ENCODE measurements at regions not wholly inside any gene's neighbourhood (a gene's known extent, or its start where the extent isn't known, plus 50 kb on each side); places are given as distances from the start of the nearest gene placed in this dataset.

DNA sequence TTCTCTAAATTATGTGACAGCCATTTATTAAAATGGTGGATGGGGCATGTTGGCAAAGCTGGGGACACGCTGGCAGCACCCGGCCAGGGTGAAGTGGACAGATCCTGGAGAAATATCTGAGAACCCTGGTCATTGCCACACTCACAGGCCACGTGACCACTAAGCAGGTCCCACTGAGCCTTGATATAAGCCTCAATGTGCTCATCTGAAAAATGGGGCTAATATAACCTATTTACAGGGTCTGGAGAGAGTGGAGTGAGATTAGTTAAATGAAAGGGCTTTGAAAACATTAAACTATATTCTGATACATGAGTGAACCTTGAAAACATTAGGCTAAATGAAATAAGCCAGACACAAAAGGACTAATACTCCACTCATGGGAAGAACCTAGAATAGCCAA is 108.9 kb downstream of the RBFOX3 start (continued):
- TF ChIP-seq, protein P1, sequence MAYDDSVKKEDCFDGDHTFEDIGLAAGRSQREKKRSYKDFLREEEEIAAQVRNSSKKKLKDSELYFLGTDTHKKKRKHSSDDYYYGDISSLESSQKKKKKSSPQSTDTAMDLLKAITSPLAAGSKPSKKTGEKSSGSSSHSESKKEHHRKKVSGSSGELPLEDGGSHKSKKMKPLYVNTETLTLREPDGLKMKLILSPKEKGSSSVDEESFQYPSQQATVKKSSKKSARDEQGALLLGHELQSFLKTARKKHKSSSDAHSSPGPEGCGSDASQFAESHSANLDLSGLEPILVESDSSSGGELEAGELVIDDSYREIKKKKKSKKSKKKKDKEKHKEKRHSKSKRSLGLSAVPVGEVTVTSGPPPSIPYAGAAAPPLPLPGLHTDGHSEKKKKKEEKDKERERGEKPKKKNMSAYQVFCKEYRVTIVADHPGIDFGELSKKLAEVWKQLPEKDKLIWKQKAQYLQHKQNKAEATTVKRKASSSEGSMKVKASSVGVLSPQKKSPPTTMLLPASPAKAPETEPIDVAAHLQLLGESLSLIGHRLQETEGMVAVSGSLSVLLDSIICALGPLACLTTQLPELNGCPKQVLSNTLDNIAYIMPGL (CRISPR knock-in tag; IDR thresholded peaks at IDR 0.05) = no peak
- TF ChIP-seq OVOL2 (CRISPR knock-in tag; IDR thresholded peaks at IDR 0.05; ENCODE audit: borderline replicate concordance) (no peak), SP1 (CRISPR knock-in tag; conservative IDR thresholded peaks at IDR 0.05) (no peak), CREB1 (CRISPR knock-in tag; IDR thresholded peaks at IDR 0.05) (no peak), GRHL2 (CRISPR knock-in tag; IDR thresholded peaks at IDR 0.05; ENCODE audit: insufficient replicate concordance, severe bottlenecking) (no peak), CBFB (CRISPR knock-in tag; IDR thresholded peaks at IDR 0.05; ENCODE audit: low read depth) (no peak), ZNF121 (CRISPR knock-in tag; IDR thresholded peaks at IDR 0.05) (no peak)
- TF ChIP-seq, protein P2, sequence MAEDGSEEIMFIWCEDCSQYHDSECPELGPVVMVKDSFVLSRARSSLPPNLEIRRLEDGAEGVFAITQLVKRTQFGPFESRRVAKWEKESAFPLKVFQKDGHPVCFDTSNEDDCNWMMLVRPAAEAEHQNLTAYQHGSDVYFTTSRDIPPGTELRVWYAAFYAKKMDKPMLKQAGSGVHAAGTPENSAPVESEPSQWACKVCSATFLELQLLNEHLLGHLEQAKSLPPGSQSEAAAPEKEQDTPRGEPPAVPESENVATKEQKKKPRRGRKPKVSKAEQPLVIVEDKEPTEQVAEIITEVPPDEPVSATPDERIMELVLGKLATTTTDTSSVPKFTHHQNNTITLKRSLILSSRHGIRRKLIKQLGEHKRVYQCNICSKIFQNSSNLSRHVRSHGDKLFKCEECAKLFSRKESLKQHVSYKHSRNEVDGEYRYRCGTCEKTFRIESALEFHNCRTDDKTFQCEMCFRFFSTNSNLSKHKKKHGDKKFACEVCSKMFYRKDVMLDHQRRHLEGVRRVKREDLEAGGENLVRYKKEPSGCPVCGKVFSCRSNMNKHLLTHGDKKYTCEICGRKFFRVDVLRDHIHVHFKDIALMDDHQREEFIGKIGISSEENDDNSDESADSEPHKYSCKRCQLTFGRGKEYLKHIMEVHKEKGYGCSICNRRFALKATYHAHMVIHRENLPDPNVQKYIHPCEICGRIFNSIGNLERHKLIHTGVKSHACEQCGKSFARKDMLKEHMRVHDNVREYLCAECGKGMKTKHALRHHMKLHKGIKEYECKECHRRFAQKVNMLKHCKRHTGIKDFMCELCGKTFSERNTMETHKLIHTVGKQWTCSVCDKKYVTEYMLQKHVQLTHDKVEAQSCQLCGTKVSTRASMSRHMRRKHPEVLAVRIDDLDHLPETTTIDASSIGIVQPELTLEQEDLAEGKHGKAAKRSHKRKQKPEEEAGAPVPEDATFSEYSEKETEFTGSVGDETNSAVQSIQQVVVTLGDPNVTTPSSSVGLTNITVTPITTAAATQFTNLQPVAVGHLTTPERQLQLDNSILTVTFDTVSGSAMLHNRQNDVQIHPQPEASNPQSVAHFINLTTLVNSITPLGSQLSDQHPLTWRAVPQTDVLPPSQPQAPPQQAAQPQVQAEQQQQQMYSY (CRISPR knock-in tag; IDR thresholded peaks at IDR 0.05) = no peak
- TF ChIP-seq, protein P3, sequence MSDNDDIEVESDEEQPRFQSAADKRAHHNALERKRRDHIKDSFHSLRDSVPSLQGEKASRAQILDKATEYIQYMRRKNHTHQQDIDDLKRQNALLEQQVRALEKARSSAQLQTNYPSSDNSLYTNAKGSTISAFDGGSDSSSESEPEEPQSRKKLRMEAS (CRISPR knock-in tag; IDR thresholded peaks at IDR 0.05) = no peak
- TF ChIP-seq, protein P4, sequence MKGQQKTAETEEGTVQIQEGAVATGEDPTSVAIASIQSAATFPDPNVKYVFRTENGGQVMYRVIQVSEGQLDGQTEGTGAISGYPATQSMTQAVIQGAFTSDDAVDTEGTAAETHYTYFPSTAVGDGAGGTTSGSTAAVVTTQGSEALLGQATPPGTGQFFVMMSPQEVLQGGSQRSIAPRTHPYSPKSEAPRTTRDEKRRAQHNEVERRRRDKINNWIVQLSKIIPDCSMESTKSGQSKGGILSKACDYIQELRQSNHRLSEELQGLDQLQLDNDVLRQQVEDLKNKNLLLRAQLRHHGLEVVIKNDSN (CRISPR knock-in tag; IDR thresholded peaks at IDR 0.05) = no peak

DNA sequence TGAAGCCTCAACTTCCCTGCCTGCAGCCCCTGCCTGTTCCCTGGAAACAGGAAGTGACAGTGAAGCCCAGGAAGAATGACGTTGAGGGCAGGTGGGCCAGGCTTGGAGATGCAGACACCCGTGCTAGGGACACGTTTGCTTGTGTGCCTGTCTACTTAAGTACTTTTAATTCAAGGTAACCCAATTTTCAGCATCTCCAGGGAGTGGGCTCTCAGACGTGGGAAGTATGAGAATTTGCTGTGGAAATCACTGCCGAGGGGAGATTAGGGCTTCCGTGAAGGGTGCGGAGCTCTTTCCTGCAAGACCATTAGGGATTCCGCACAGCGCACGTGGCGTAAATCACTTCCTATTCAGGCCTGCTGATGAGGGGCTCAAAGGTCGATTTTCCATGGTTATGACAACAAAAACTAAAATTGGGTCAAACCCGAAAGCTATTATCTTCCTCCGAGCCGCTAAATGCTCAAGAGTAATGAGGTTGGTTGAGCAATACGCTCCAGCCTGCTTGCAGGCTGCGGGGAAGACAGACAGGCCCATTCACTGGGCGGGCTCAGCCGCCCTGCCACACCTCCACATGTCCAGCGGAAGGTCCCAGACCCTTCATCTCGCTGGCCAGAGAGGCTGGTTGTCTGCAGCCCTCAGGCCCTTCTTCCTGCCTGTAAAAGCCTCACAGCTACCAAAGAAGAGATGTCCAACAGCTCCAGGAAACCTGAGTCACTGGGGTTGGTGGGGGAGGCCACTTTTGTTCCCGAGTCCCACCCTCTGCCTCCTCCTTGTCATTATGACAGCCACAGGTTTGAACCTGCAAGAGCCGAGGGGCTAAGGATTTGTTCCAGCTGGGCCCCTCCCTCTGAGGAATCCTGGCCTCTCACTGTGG is 109.9 kb downstream of the RBFOX3 start:
- Mint-ChIP-seq H3K4me1 (peaks cover 10% of the 10 kb centered on the region), H3K4me3 (no peak overlapping the region), H3K36me3 (no peaks in the 10 kb centered on the region), H3K27me3 (ENCODE audit: low read depth) (no peaks in the 10 kb centered on the region; the same call in 1 of the 2 replicates), H3K27ac (no peak overlapping the region), H3K9me3 (peaks cover 15% of the 10 kb centered on the region)
- ChIA-PET POLR2A (no interaction called here), CTCF (interaction anchor here (0.7 kb wide), 1 partner anchor 100 kb away, joined by 3 read pairs; no protein-coding TSS in a partner anchor)
- DNase-seq (ENCODE audit: low spot score) = no peak
- no peak for ATAC-seq
- TF ChIP-seq TP53 (CRISPR knock-in tag; IDR thresholded peaks at IDR 0.05) (no peak), ZNF416 (CRISPR knock-in tag; IDR thresholded peaks at IDR 0.05) (no peak), KAT7 (CRISPR knock-in tag; IDR thresholded peaks at IDR 0.05; ENCODE audit: borderline replicate concordance) (no peak), ZBTB21 (CRISPR knock-in tag; IDR thresholded peaks at IDR 0.05; ENCODE audit: borderline replicate concordance) (no peak)
- TF ChIP-seq, protein P5, sequence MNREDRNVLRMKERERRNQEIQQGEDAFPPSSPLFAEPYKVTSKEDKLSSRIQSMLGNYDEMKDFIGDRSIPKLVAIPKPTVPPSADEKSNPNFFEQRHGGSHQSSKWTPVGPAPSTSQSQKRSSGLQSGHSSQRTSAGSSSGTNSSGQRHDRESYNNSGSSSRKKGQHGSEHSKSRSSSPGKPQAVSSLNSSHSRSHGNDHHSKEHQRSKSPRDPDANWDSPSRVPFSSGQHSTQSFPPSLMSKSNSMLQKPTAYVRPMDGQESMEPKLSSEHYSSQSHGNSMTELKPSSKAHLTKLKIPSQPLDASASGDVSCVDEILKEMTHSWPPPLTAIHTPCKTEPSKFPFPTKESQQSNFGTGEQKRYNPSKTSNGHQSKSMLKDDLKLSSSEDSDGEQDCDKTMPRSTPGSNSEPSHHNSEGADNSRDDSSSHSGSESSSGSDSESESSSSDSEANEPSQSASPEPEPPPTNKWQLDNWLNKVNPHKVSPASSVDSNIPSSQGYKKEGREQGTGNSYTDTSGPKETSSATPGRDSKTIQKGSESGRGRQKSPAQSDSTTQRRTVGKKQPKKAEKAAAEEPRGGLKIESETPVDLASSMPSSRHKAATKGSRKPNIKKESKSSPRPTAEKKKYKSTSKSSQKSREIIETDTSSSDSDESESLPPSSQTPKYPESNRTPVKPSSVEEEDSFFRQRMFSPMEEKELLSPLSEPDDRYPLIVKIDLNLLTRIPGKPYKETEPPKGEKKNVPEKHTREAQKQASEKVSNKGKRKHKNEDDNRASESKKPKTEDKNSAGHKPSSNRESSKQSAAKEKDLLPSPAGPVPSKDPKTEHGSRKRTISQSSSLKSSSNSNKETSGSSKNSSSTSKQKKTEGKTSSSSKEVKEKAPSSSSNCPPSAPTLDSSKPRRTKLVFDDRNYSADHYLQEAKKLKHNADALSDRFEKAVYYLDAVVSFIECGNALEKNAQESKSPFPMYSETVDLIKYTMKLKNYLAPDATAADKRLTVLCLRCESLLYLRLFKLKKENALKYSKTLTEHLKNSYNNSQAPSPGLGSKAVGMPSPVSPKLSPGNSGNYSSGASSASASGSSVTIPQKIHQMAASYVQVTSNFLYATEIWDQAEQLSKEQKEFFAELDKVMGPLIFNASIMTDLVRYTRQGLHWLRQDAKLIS (CRISPR knock-in tag; IDR thresholded peaks at IDR 0.05; ENCODE audit: borderline replicate concordance) = no peak
- TF ChIP-seq, protein P6, sequence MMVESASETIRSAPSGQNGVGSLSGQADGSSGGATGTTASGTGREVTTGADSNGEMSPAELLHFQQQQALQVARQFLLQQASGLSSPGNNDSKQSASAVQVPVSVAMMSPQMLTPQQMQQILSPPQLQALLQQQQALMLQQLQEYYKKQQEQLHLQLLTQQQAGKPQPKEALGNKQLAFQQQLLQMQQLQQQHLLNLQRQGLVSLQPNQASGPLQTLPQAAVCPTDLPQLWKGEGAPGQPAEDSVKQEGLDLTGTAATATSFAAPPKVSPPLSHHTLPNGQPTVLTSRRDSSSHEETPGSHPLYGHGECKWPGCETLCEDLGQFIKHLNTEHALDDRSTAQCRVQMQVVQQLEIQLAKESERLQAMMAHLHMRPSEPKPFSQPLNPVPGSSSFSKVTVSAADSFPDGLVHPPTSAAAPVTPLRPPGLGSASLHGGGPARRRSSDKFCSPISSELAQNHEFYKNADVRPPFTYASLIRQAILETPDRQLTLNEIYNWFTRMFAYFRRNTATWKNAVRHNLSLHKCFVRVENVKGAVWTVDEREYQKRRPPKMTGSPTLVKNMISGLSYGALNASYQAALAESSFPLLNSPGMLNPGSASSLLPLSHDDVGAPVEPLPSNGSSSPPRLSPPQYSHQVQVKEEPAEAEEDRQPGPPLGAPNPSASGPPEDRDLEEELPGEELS (CRISPR knock-in tag; IDR thresholded peaks at IDR 0.05) = no peak
- TF ChIP-seq, protein P4 (CRISPR knock-in tag; IDR thresholded peaks at IDR 0.05) = no peak
- TF ChIP-seq, protein P7, sequence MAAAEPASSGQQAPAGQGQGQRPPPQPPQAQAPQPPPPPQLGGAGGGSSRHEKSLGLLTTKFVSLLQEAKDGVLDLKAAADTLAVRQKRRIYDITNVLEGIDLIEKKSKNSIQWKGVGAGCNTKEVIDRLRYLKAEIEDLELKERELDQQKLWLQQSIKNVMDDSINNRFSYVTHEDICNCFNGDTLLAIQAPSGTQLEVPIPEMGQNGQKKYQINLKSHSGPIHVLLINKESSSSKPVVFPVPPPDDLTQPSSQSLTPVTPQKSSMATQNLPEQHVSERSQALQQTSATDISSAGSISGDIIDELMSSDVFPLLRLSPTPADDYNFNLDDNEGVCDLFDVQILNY (CRISPR knock-in tag; IDR thresholded peaks at IDR 0.05) = no peak

All from WTC11 (cell line).